HepG2 (cell line): ENCODE measurements at regions not wholly inside any gene's neighbourhood (a gene's known extent, or its start where the extent isn't known, plus 50 kb on each side); places are given as distances from the start of the nearest gene placed in this dataset.

ENCODE experiments used
- ATAC-seq: fragments of 200-7000 bp; cut with Tn5 transposase; 3 replicates; pipeline ENCODE4 v1.9.1; 2020; ENCODE audit warnings: mild to moderate bottlenecking, moderate library complexity
- BruUV-seq: library from RNA; stranded (reverse); fragments of 400-500 nt; replicated peaks from 2 replicates; lab custom pipeline; 2021; lab: Mats Ljungman, UMichigan
- CTCF ChIA-PET: fragments of 300-600 bp; formaldehyde crosslinking; extraction: SDS; loops from one replicate; lab custom pipeline; 2021; ENCODE audit warnings: low total read pairs, inconsistent platforms, low intra/inter-chr PET ratio; lab: Yijun Ruan, JAX
- POLR2A ChIA-PET: fragments of 350-600 bp; sonication (Branson Sonifier 250); formaldehyde crosslinking; loops from one replicate; lab custom pipeline; 2020; ENCODE audit warnings: antibody characterized with exemption, inconsistent platforms; lab: Yijun Ruan, JAX
- DNase-seq: peaks from one replicate; pipeline ENCODE4 v3.0.0-alpha.2; 2015; ENCODE audit warnings: low spot score
- FAIRE-seq: peaks from 3 replicates; lab custom pipeline; 2011; peaks lifted over from hg19 to GRCh38; lab: Jason Lieb, UNC
- H2AFZ ChIP-seq: one replicate; pipeline ENCODE4 v1.6.1; 2011; ENCODE audit warnings: low read length, inconsistent platforms
- H3K27ac ChIP-seq: fragments of 300-600 bp; 3 replicates; pipeline ENCODE4 v1.8.0; 2011; ENCODE audit warnings: mixed run types, mild to moderate bottlenecking, mixed read lengths, low read length, inconsistent platforms; ENCODE audit not compliant: insufficient read depth; ENCODE audit errors: extremely low read length
- H3K27me3 ChIP-seq, 2 experiments: fragments of 200-600 bp in 1 of 2; 2 replicates in 1 of 2; 3 replicates in 1 of 2; pipeline versions ENCODE4 v1.6.0 to v1.8.0; 2011; ENCODE audit warnings: low read length in 2 of 2, mild to moderate bottlenecking in 2 of 2, moderate library complexity in 2 of 2, inconsistent platforms in 1 of 2; ENCODE audit not compliant: insufficient read depth in 2 of 2, control insufficient read depth in 1 of 2
- H3K36me3 ChIP-seq, 2 experiments: fragments of 200-600 bp in 1 of 2; replicated peaks in 1 of 2; 2 replicates in 1 of 2; 3 replicates in 1 of 2; pipeline versions ENCODE4 v1.5.1 to v1.8.0; 2011; ENCODE audit warnings: low read length in 2 of 2, inconsistent platforms in 1 of 2; ENCODE audit not compliant: insufficient read depth in 2 of 2, control insufficient read depth in 1 of 2
- H3K4me1 ChIP-seq: 2 replicates; pipeline ENCODE4 v1.5.1; 2012; ENCODE audit warnings: low read length, inconsistent platforms; ENCODE audit not compliant: insufficient read depth
- H3K4me2 ChIP-seq: 2 replicates; pipeline ENCODE4 v1.6.0; 2011; ENCODE audit warnings: low read depth, low read length, inconsistent platforms
- H3K4me3 ChIP-seq, 3 experiments: fragments of 200-600 bp in 1 of 3; sonication (generic), shearing (Covaris generic) in 1 of 3; replicated peaks in 1 of 3; 2 replicates each; pipeline ENCODE4 v1.5.1; 2011 to 2016; ENCODE audit warnings: low read length in 3 of 3, inconsistent platforms in 2 of 3, low read depth in 2 of 3, mild to moderate bottlenecking in 2 of 3, control low read depth in 1 of 3, mixed read lengths in 1 of 3; ENCODE audit not compliant: insufficient read depth in 1 of 3
- H3K79me2 ChIP-seq: one replicate; pipeline ENCODE4 v1.6.1; 2011; ENCODE audit warnings: low read length, inconsistent platforms; ENCODE audit not compliant: insufficient read depth
- H3K9ac ChIP-seq: 2 replicates; pipeline ENCODE4 v1.6.0; 2011; ENCODE audit warnings: mild to moderate bottlenecking, low read depth, low read length, inconsistent platforms; ENCODE audit not compliant: insufficient read depth
- H3K9me3 ChIP-seq: 2 replicates; pipeline ENCODE4 v1.5.1; 2012; ENCODE audit warnings: mild to moderate bottlenecking, low read length
- H4K20me1 ChIP-seq: 2 replicates; pipeline ENCODE4 v1.6.0; 2011; ENCODE audit warnings: inconsistent platforms, mild to moderate bottlenecking, low read length, moderate library complexity; ENCODE audit not compliant: insufficient read depth
- BRCA1 ChIP-seq: sonication (generic); formaldehyde crosslinking; IDR thresholded peaks from 2 replicates; pipeline ENCODE4 v1.4.0; 2020; ENCODE audit warnings: missing genetic modification reagents
- ETV6 ChIP-seq: sonication (generic); formaldehyde crosslinking; conservative IDR thresholded peaks from 2 replicates; pipeline ENCODE4 v1.4.0; 2020; ENCODE audit warnings: missing genetic modification reagents
- FOXO4 ChIP-seq: sonication (generic); formaldehyde crosslinking; conservative IDR thresholded peaks from 2 replicates; pipeline ENCODE4 v1.8.1; 2023; ENCODE audit warnings: missing genetic modification reagents
- HOXD1 ChIP-seq: sonication (generic); formaldehyde crosslinking; IDR thresholded peaks from 2 replicates; pipeline ENCODE4 v1.5.0; 2020; ENCODE audit warnings: missing genetic modification reagents
- JDP2 ChIP-seq: sonication (generic); formaldehyde crosslinking; IDR thresholded peaks from 2 replicates; pipeline ENCODE4 v1.8.1; 2022; ENCODE audit warnings: missing genetic modification reagents, borderline replicate concordance
- KLF13 ChIP-seq: sonication (generic); formaldehyde crosslinking; IDR thresholded peaks from 2 replicates; pipeline ENCODE4 v1.4.0; 2020; ENCODE audit warnings: mild to moderate bottlenecking, missing genetic modification reagents
- NFKBIZ ChIP-seq: IDR thresholded peaks from 2 replicates; pipeline ENCODE4 v1.6.1; 2018; ENCODE audit warnings: missing genetic modification reagents, missing compliant biosample characterization
- SMARCC2 ChIP-seq: fragments of 450-650 bp; IDR thresholded peaks from 2 replicates; pipeline ENCODE4 v1.6.1; 2017; ENCODE audit warnings: antibody characterized with exemption, mild to moderate bottlenecking
- ZBTB14 ChIP-seq: sonication (generic); formaldehyde crosslinking; IDR thresholded peaks from 2 replicates; pipeline ENCODE4 v1.4.0; 2020; ENCODE audit warnings: missing genetic modification reagents
- ZFP90 ChIP-seq: sonication (generic); formaldehyde crosslinking; IDR thresholded peaks from 2 replicates; pipeline ENCODE4 v1.8.0; 2022; ENCODE audit warnings: missing genetic modification reagents, mild to moderate bottlenecking, inconsistent platforms, borderline replicate concordance
- ZNF496 ChIP-seq: sonication (generic); formaldehyde crosslinking; IDR thresholded peaks from 2 replicates; pipeline ENCODE4 v1.8.1; 2023; ENCODE audit warnings: mild to moderate bottlenecking, moderate library complexity, missing genetic modification reagents; ENCODE audit not compliant: insufficient replicate concordance
- ZNF652 ChIP-seq: IDR thresholded peaks from 2 replicates; pipeline ENCODE4 v1.6.1; 2016; ENCODE audit warnings: low read depth, borderline replicate concordance
- WGBS: methylation state at CpG from one replicate; pipeline ENCODE4 v1.1.6; 2017; ENCODE audit warnings: low lambda C conversion rate; 5-methylcytosine and 5-hydroxymethylcytosine counted together
- in situ Hi-C: cut with HindIII; loops from 2 replicates; pipeline ENCODE4 v1.10.0; 2017; ENCODE audit warnings: low pct_unique_long_range_greater_than_20kb; ENCODE audit not compliant: extremely low pct_ligation_motif_present
- intact Hi-C: fragments of 100-400 bp; cut with micrococcal nuclease; formaldehyde crosslinking; loops from one replicate; pipeline ENCODE4 v1.10.0; 2022; ENCODE audit not compliant: unreplicated experiment

- TF ChIP-seq KLF13 (CRISPR knock-in tag) (no peak), FOXO4 (CRISPR knock-in tag) (no peak), ZFP90 (CRISPR knock-in tag) (no peak), HOXD1 (no peak), JDP2 (CRISPR knock-in tag) (no peak), SMARCC2 (no peak), NFKBIZ (CRISPR knock-in tag) (no peak), ETV6 (no peak)
Observed at GRCh38 chrX:39580043-39580442, 517.7 kb downstream of the BCOR start (continued).

GRCh38 chrX:39581411-39581810 is 516.3 kb downstream of the BCOR start:
- Histone ChIP-seq H4K20me1 (no peaks in the 10 kb centered on the region), H3K4me2 (no peak overlapping the region), H3K4me3 (no peak overlapping the region), H3K9ac (no peak overlapping the region), H2AFZ (no peak overlapping the region), H3K9me3 (no peaks in the 10 kb centered on the region), H3K27ac (no peak overlapping the region), H3K36me3 (no peaks in the 10 kb centered on the region), H3K79me2 (no peaks in the 10 kb centered on the region), H3K4me1 (no peaks in the 10 kb centered on the region), H3K27me3 (no peaks in the 10 kb centered on the region)
- ChIA-PET POLR2A (no interaction called here), CTCF (no interaction called here)
- no TSS peak for BruUV-seq
- no peak for FAIRE-seq
- DNase-seq, result no peak
- in situ Hi-C loops (no loop called here), intact Hi-C loops (no loop called here)
- WGBS, result no CpG with 5 or more reads among the region's 3 CpGs
- ATAC-seq, result no peak
- TF ChIP-seq ZNF652 (CRISPR knock-in tag), result no peak
- no peak for TF ChIP-seq ZBTB14 (CRISPR knock-in tag)
- TF ChIP-seq BRCA1 (CRISPR knock-in tag), result no peak
- TF ChIP-seq ZNF496 (CRISPR knock-in tag), result no peak
